Spleen (tissue), 7 donors: ENCODE measurements at regions not wholly inside any gene's neighbourhood (a gene's known extent, or its start where the extent isn't known, plus 50 kb on each side); places are given as distances from the start of the nearest gene placed in this dataset.

Experiments used
- POLR2AphosphoS5 ChIP-seq, 3 donors: sonication (generic); formaldehyde crosslinking; IDR thresholded peaks; one replicate each; pipeline ENCODE4 v1.5.1; 2017; ENCODE audit warnings: antibody characterized with exemption in 3 of 3
- TF ChIP-seq, protein P1 (sequence below), 11 experiments: fragments of 200-600 bp in 7 of 11; fragments of 450-650 bp in 4 of 11; sonication (generic) in 4 of 11; IDR thresholded peaks in 8 of 11; conservative IDR thresholded peaks in 3 of 11; 1 replicate in 7 of 11; 2 replicates in 4 of 11; pipeline versions ENCODE4 v1.4.0 to v1.8.0; 2016 to 2021; ENCODE audit warnings: antibody characterized with exemption in 11 of 11, inconsistent platforms in 4 of 11, mild to moderate bottlenecking in 1 of 11
- donor health status: DM: no; HTN: no; CAD: no; lungs with moderate emphysema.
- donor health status: DM: no; HTN: no; CAD: no.
- donor health status: DM: no; HTN: no; CAD: no.

DNA sequence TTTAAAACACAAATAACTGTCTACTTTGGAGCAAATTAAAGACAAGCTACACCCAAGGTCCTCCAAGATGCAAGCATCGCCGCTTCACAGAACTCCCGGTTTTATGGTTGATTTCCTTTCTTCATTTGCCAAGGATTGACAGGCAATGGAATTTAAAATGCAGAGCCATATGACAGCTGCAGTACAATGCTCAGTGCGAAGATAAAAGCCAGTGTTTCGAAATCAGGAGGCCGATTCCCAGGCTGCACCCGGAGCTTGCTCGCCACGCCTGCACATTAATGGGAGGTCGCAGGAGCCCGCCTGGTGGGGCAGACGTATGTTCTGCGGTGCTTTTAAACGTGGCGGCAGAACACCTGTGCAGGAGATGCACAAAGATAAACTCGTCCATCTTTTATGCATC lies 727.6 kb upstream of the SOX11 start:
- no peak for TF ChIP-seq POLR2AphosphoS5 (IDR thresholded peaks at IDR 0.05)
- TF ChIP-seq, protein P1, sequence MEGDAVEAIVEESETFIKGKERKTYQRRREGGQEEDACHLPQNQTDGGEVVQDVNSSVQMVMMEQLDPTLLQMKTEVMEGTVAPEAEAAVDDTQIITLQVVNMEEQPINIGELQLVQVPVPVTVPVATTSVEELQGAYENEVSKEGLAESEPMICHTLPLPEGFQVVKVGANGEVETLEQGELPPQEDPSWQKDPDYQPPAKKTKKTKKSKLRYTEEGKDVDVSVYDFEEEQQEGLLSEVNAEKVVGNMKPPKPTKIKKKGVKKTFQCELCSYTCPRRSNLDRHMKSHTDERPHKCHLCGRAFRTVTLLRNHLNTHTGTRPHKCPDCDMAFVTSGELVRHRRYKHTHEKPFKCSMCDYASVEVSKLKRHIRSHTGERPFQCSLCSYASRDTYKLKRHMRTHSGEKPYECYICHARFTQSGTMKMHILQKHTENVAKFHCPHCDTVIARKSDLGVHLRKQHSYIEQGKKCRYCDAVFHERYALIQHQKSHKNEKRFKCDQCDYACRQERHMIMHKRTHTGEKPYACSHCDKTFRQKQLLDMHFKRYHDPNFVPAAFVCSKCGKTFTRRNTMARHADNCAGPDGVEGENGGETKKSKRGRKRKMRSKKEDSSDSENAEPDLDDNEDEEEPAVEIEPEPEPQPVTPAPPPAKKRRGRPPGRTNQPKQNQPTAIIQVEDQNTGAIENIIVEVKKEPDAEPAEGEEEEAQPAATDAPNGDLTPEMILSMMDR (IDR thresholded peaks at IDR 0.05 in 8 of 11, conservative IDR thresholded peaks at IDR 0.05 in 3 of 11), result no peak
